ENCODE measurements at regions not wholly inside any gene's neighbourhood (a gene's known extent, or its start where the extent isn't known, plus 50 kb on each side); places are given as distances from the start of the nearest gene placed in this dataset.
"Not testable (repeated sequence)": the region's sequence is repeated elsewhere in the genome, so short reads cannot be mapped to it uniquely, and the experiment has no call there.

GRCh38 chr12:127970491-127970890 lies 296.5 kb upstream of the TMEM132C start:
- BruUV-seq (replicated peaks) = no TSS peak
- POLR2A ChIA-PET (ENCODE audit: unreplicated experiment) = no interaction called here

GRCh38 chr12:127980585-127980984 lies 286.4 kb upstream of the TMEM132C start:
- POLR2A ChIA-PET (ENCODE audit: unreplicated experiment) = no interaction called here
- no peaks in the 10 kb centered on the region for H3K36me3 ChIP-seq (ENCODE audit: low read depth, low read length)
- intact Hi-C loops (cut with micrococcal nuclease) = no loop called here
- no TSS peak for BruUV-seq (replicated peaks)
- CTCF ChIA-PET = no interaction called here
- H3K79me2 ChIP-seq (ENCODE audit: low read length) = no peaks in the 10 kb centered on the region
- DNase-seq (no peak), ATAC-seq (no peak)
- TF ChIP-seq EZH2 (IDR thresholded peaks at IDR 0.05; ENCODE audit: low read length, unreplicated experiment) (no peak), CTCF (conservative IDR thresholded peaks at IDR 0.05; ENCODE audit: low read depth, low read length) (no peak), EZH2phosphoT487 (IDR thresholded peaks at IDR 0.05; ENCODE audit: borderline replicate concordance, low read length) (no peak)
- no peaks in the 10 kb centered on the region for H4K20me1 ChIP-seq (ENCODE audit: low read length)
- H3K9ac ChIP-seq (ENCODE audit: low read length) = no peak overlapping the region
- H3K27ac ChIP-seq (ENCODE audit: low read length) = no peak overlapping the region
- H3K9me2 ChIP-seq (replicated peaks; ENCODE audit: low read length) = no peaks in the 10 kb centered on the region
- H3K4me1 ChIP-seq (ENCODE audit: insufficient read depth, low read length) = peaks cover 13% of the 10 kb centered on the region
- H3K4me3 ChIP-seq (ENCODE audit: low read length) = no peak overlapping the region
- H2AFZ ChIP-seq (ENCODE audit: low read length) = no peak overlapping the region
- no peaks in the 10 kb centered on the region for H3K27me3 ChIP-seq (ENCODE audit: low read length)
- no peak overlapping the region for H3K4me2 ChIP-seq (ENCODE audit: low read length)
- H3K9me3 ChIP-seq (ENCODE audit: low read length) = no peaks in the 10 kb centered on the region
- H3F3A ChIP-seq (ENCODE audit: low read length, unreplicated experiment) = no peaks in the 10 kb centered on the region

More at GRCh38 chr12:127970491-127970890, 296.5 kb upstream of the TMEM132C start:
- Histone ChIP-seq H3K4me3 (ENCODE audit: low read length) (no peak overlapping the region), H2AFZ (ENCODE audit: low read length) (no peak overlapping the region), H3K9ac (ENCODE audit: low read length) (no peak overlapping the region), H3K79me2 (ENCODE audit: low read length) (no peaks in the 10 kb centered on the region), H3K9me3 (ENCODE audit: low read length) (no peaks in the 10 kb centered on the region), H3K27ac (ENCODE audit: low read length) (no peak overlapping the region), H3K36me3 (ENCODE audit: low read depth, low read length) (no peaks in the 10 kb centered on the region), H3K9me2 (replicated peaks; ENCODE audit: low read length) (no peaks in the 10 kb centered on the region), H3K27me3 (ENCODE audit: low read length) (no peaks in the 10 kb centered on the region), H3F3A (ENCODE audit: low read length, unreplicated experiment) (no peaks in the 10 kb centered on the region), H3K4me1 (ENCODE audit: insufficient read depth, low read length) (no peaks in the 10 kb centered on the region), H4K20me1 (ENCODE audit: low read length) (no peaks in the 10 kb centered on the region), H3K4me2 (ENCODE audit: low read length) (no peak overlapping the region)
- CTCF ChIA-PET = no interaction called here
- intact Hi-C loops (cut with micrococcal nuclease) = no loop called here
- no peak for TF ChIP-seq EZH2phosphoT487 (IDR thresholded peaks at IDR 0.05; ENCODE audit: borderline replicate concordance, low read length)
- no peak for TF ChIP-seq EZH2 (IDR thresholded peaks at IDR 0.05; ENCODE audit: low read length, unreplicated experiment)
- TF ChIP-seq CTCF (conservative IDR thresholded peaks at IDR 0.05; ENCODE audit: low read depth, low read length) = no peak
- ATAC-seq (no peak), DNase-seq (no peak)

- no peak for DNase-seq
- intact Hi-C loops (cut with micrococcal nuclease) = no loop called here
- no peaks in the 10 kb centered on the region for H3K27me3 ChIP-seq (ENCODE audit: low read length)
- TF ChIP-seq EZH2phosphoT487 (IDR thresholded peaks at IDR 0.05; ENCODE audit: borderline replicate concordance, low read length) (no peak), CTCF (conservative IDR thresholded peaks at IDR 0.05; ENCODE audit: low read depth, low read length) (no peak), EZH2 (IDR thresholded peaks at IDR 0.05; ENCODE audit: low read length, unreplicated experiment) (no peak)
- CTCF ChIA-PET = interaction anchor here (0.5 kb wide), 1 partner anchor 75 kb away, joined by 3 read pairs; no protein-coding TSS in a partner anchor
- H4K20me1 ChIP-seq (ENCODE audit: low read length) = no peaks in the 10 kb centered on the region
- POLR2A ChIA-PET (ENCODE audit: unreplicated experiment) = no interaction called here
- no peaks in the 10 kb centered on the region for H3K9me2 ChIP-seq (replicated peaks; ENCODE audit: low read length)
- BruUV-seq (replicated peaks) = no TSS peak
- H3K79me2 ChIP-seq (ENCODE audit: low read length) = no peaks in the 10 kb centered on the region
- no peak overlapping the region for H3K4me2 ChIP-seq (ENCODE audit: low read length)
- no peak overlapping the region for H3K27ac ChIP-seq (ENCODE audit: low read length)
- no peak overlapping the region for H3K4me3 ChIP-seq (ENCODE audit: low read length)
- H3F3A ChIP-seq (ENCODE audit: low read length, unreplicated experiment) = no peaks in the 10 kb centered on the region
- no peaks in the 10 kb centered on the region for H3K36me3 ChIP-seq (ENCODE audit: low read depth, low read length)
- no peak for ATAC-seq
- no peak overlapping the region for H3K9ac ChIP-seq (ENCODE audit: low read length)
- H3K9me3 ChIP-seq (ENCODE audit: low read length) = no peaks in the 10 kb centered on the region
- no peak overlapping the region for H2AFZ ChIP-seq (ENCODE audit: low read length)
- peaks cover 22% of the 10 kb centered on the region for H3K4me1 ChIP-seq (ENCODE audit: insufficient read depth, low read length)
These were observed 285.1 kb upstream of the TMEM132C start for GRCh38 chr12:127981875-127982274.

GRCh38 chr12:127983213-127983791 lies 283.7 kb upstream of the TMEM132C start:
- H3K79me2 ChIP-seq (ENCODE audit: low read length); H4K20me1 ChIP-seq (ENCODE audit: low read length); H2AFZ ChIP-seq (ENCODE audit: low read length); H3K9me3 ChIP-seq (ENCODE audit: low read length); ATAC-seq; H3K36me3 ChIP-seq (ENCODE audit: low read depth, low read length); H3K27me3 ChIP-seq (ENCODE audit: low read length); POLR2A ChIA-PET (ENCODE audit: unreplicated experiment); H3F3A ChIP-seq (ENCODE audit: low read length, unreplicated experiment); CTCF ChIA-PET; intact Hi-C loops (cut with micrococcal nuclease); DNase-seq; H3K9ac ChIP-seq (ENCODE audit: low read length); H3K27ac ChIP-seq (ENCODE audit: low read length); H3K4me3 ChIP-seq (ENCODE audit: low read length); BruUV-seq (replicated peaks); H3K9me2 ChIP-seq (replicated peaks; ENCODE audit: low read length); H3K4me2 ChIP-seq (ENCODE audit: low read length): not testable (repeated sequence)
- H3K4me1 ChIP-seq (ENCODE audit: insufficient read depth, low read length) = peaks cover 33% of the 10 kb centered on the region

Measured in PC-3 (cell line).